BJ (cell line): ENCODE measurements at regions not wholly inside any gene's neighbourhood (a gene's known extent, or its start where the extent isn't known, plus 50 kb on each side); places are given as distances from the start of the nearest gene placed in this dataset.
"Not testable (repeated sequence)": the region's sequence is repeated elsewhere in the genome, so short reads cannot be mapped to it uniquely, and the experiment has no call there.

ENCODE experiments used
- CTCF ChIA-PET: fragments of 350-600 bp; formaldehyde crosslinking; extraction: SDS; loops from one replicate; lab custom pipeline; 2021; ENCODE audit warnings: antibody characterized with exemption, inconsistent platforms; lab: Yijun Ruan, JAX
- POLR2A ChIA-PET: fragments of 300-600 bp; sonication (Branson Sonifier 250); formaldehyde crosslinking; extraction: SDS; loops from one replicate; lab custom pipeline; 2021; ENCODE audit warnings: antibody characterized with exemption; lab: Charles Lee
- DNase-seq: peaks from one replicate; pipeline ENCODE4 v3.0.0-alpha.2; 2011; ENCODE audit warnings: low read depth
- H3K27me3 ChIP-seq: 2 replicates; pipeline ENCODE4 v1.6.0; 2011; ENCODE audit warnings: low read length; ENCODE audit not compliant: control insufficient read depth, insufficient read depth
- H3K36me3 ChIP-seq: 2 replicates; pipeline ENCODE4 v1.5.1; 2011; ENCODE audit warnings: low read length; ENCODE audit not compliant: control insufficient read depth, insufficient read depth
- H3K4me3 ChIP-seq: 2 replicates; pipeline ENCODE4 v1.5.1; 2011; ENCODE audit warnings: low read depth, mild to moderate bottlenecking, control low read depth, low read length
- CTCF ChIP-seq: IDR thresholded peaks from 2 replicates; pipeline ENCODE4 v1.5.1; 2011; ENCODE audit warnings: low read depth, mild to moderate bottlenecking, control low read depth, inconsistent platforms, low read length, moderate library complexity; ENCODE audit not compliant: insufficient read depth

- POLR2A ChIA-PET, H3K4me3 ChIP-seq, H3K36me3 ChIP-seq, H3K27me3 ChIP-seq, DNase-seq: not testable (repeated sequence)
- CTCF ChIA-PET, result interaction anchor here (2.6 kb wide), 1 partner anchor 16 kb away, joined by 10 read pairs; no protein-coding TSS in a partner anchor
These were observed 50.6 kb upstream of the ZNG1B start for GRCh38 chr2:113386780-113387433.

- H3K27me3 ChIP-seq, DNase-seq, POLR2A ChIA-PET, H3K4me3 ChIP-seq, H3K36me3 ChIP-seq: not testable (repeated sequence)
- CTCF ChIA-PET, result interaction anchor here (1.0 to 2.3 kb wide), 2 partner anchors 10 to 243 kb away, joined by 3 to 10 read pairs; no protein-coding TSS in a partner anchor
These were observed 57.9 kb upstream of the ZNG1B start for GRCh38 chr2:113379621-113380020.

- ChIA-PET CTCF (interaction anchor here (0.7 to 3.8 kb wide), 5 partner anchors 12 to 248 kb away, joined by 3 to 20 read pairs (median 3); no protein-coding TSS in a partner anchor), POLR2A (interaction anchor here (0.6 kb wide), 1 partner anchor 239 kb away, joined by 3 read pairs; no protein-coding TSS in a partner anchor)
- no peak overlapping the region for H3K4me3 ChIP-seq
- no peaks in the 10 kb centered on the region for H3K36me3 ChIP-seq
- H3K27me3 ChIP-seq, result no peaks in the 10 kb centered on the region; the same call in 1 of the 2 replicates
- TF ChIP-seq CTCF, result no peak
- no peak for DNase-seq
These were observed 60.5 kb upstream of the ZNG1B start for GRCh38 chr2:113376913-113377445.

GRCh38 chr2:113376253-113376912, 61.1 kb upstream of the ZNG1B start:
- ChIA-PET CTCF (interaction anchor here (0.8 to 3.8 kb wide), 5 partner anchors 11 to 247 kb away, joined by 3 to 20 read pairs (median 4); no protein-coding TSS in a partner anchor), POLR2A (interaction anchor here (0.6 kb wide), 1 partner anchor 238 kb away, joined by 3 read pairs; no protein-coding TSS in a partner anchor)
- TF ChIP-seq CTCF, result no peak
- H3K27me3 ChIP-seq, result no peaks in the 10 kb centered on the region; the same call in 1 of the 2 replicates
- DNase-seq, result no peak
- no peaks in the 10 kb centered on the region for H3K36me3 ChIP-seq
- no peak overlapping the region for H3K4me3 ChIP-seq

GRCh38 chr2:113374857-113375256, 62.6 kb upstream of the ZNG1B start:
- H3K36me3 ChIP-seq, H3K27me3 ChIP-seq, DNase-seq, H3K4me3 ChIP-seq, POLR2A ChIA-PET: not testable (repeated sequence)
- CTCF ChIA-PET, result interaction anchor here (1.3 to 5.4 kb wide), 3 partner anchors 127 to 238 kb away, joined by 4 to 72 read pairs (median 48); no protein-coding TSS in a partner anchor

GRCh38 chr2:113372258-113372834, 65.1 kb upstream of the ZNG1B start:
- POLR2A ChIA-PET, H3K27me3 ChIP-seq, H3K4me3 ChIP-seq, DNase-seq, H3K36me3 ChIP-seq: not testable (repeated sequence)
- CTCF ChIA-PET, result interaction anchor here (1.7 to 5.4 kb wide), 5 partner anchors 114 to 236 kb away, joined by 4 to 72 read pairs (median 48); no protein-coding TSS in a partner anchor
